CD4-positive, alpha-beta T cell (primary cell): ENCODE measurements at regions not wholly inside any gene's neighbourhood (a gene's known extent, or its start where the extent isn't known, plus 50 kb on each side); places are given as distances from the start of the nearest gene placed in this dataset.

Source experiments
- ATAC-seq: fragments of 200-7000 bp; cut with Tn5 transposase; one replicate; pipeline ENCODE4 v1.10.0; 2022; ENCODE audit warnings: mild to moderate bottlenecking; ENCODE audit not compliant: poor library complexity
- CTCF ChIA-PET: fragments of 350-600 bp; sonication (Branson Sonifier 250); formaldehyde crosslinking; loops from one replicate; lab custom pipeline; 2021; ENCODE audit warnings: antibody characterized with exemption, inconsistent platforms; lab: Charles Lee
- POLR2A ChIA-PET: fragments of 350-600 bp; sonication (Branson Sonifier 250); formaldehyde crosslinking; loops from one replicate; lab custom pipeline; 2021; ENCODE audit warnings: antibody characterized with exemption, inconsistent platforms; lab: Charles Lee
- DNase-seq, 14 experiments: peaks; one replicate each; pipeline ENCODE4 v3.0.0-alpha.2; 2013 to 2020; ENCODE audit warnings: mixed read lengths in 2 of 14
- H3K27ac ChIP-seq, 2 donors: one replicate each; pipeline versions ENCODE4 v1.5.1 to v1.7.0; 2013; ENCODE audit warnings: low read length in 2 of 2, low read depth in 1 of 2, mild to moderate bottlenecking in 1 of 2
- H3K27me3 ChIP-seq, 2 experiments: 1 replicate in 1 of 2; 2 replicates in 1 of 2; pipeline versions ENCODE4 v1.6.1 to v1.7.0; 2013; ENCODE audit warnings: low read length in 2 of 2, control low read depth in 1 of 2, mild to moderate bottlenecking in 1 of 2, moderate library complexity in 1 of 2; ENCODE audit not compliant: insufficient read depth in 2 of 2, control insufficient read depth in 1 of 2
- H3K36me3 ChIP-seq: one replicate; pipeline ENCODE4 v1.6.1; 2013; ENCODE audit warnings: low read length, control low read depth; ENCODE audit not compliant: insufficient read depth
- H3K4me1 ChIP-seq: one replicate; pipeline ENCODE4 v1.6.1; 2013; ENCODE audit warnings: low read length, control low read depth; ENCODE audit not compliant: insufficient read depth
- H3K4me3 ChIP-seq: one replicate; pipeline ENCODE4 v1.5.1; 2013; ENCODE audit warnings: mild to moderate bottlenecking, low read length, moderate library complexity
- H3K9me3 ChIP-seq, 2 experiments: 1 replicate in 1 of 2; 2 replicates in 1 of 2; pipeline versions ENCODE4 v1.6.1 to v1.7.0; 2013; ENCODE audit warnings: low read length in 2 of 2, mild to moderate bottlenecking in 2 of 2, control low read depth in 1 of 2, moderate library complexity in 1 of 2; ENCODE audit not compliant: control insufficient read depth in 1 of 2, insufficient read depth in 1 of 2
- H3K27ac Mint-ChIP-seq: one replicate; pipeline ENCODE4 v1.8.0; 2020; ENCODE audit warnings: mixed read lengths
- H3K27me3 Mint-ChIP-seq: one replicate; pipeline ENCODE4 v1.8.0; 2021; ENCODE audit warnings: mixed read lengths
- H3K36me3 Mint-ChIP-seq: one replicate; pipeline ENCODE4 v1.8.0; 2021; ENCODE audit warnings: low read depth, mixed read lengths
- H3K4me1 Mint-ChIP-seq: one replicate; pipeline ENCODE4 v1.8.0; 2021; ENCODE audit warnings: low read depth, mixed read lengths
- H3K4me3 Mint-ChIP-seq: one replicate; pipeline ENCODE4 v1.8.0; 2020; ENCODE audit warnings: mild to moderate bottlenecking, mixed read lengths
- H3K9me3 Mint-ChIP-seq: one replicate; pipeline ENCODE4 v1.8.0; 2020; ENCODE audit warnings: mixed read lengths
- CTCF ChIP-seq: fragments of 200-600 bp; IDR thresholded peaks from one replicate; pipeline ENCODE4 v1.8.0; 2022; ENCODE audit warnings: antibody characterized with exemption, mild to moderate bottlenecking
- intact Hi-C, 2 experiments: fragments of 100-400 bp; cut with DNase I in 1 of 2; cut with micrococcal nuclease in 1 of 2; formaldehyde crosslinking; loops; one replicate each; pipeline versions ENCODE4 v1.15.1 to v1.9.0; 2023 to 2025; cut with DNase I, micrococcal nuclease

- Histone ChIP-seq H3K4me1 (no peaks in the 10 kb centered on the region), H3K27me3 (no peaks in the 10 kb centered on the region), H3K4me3 (no peak overlapping the region), H3K9me3 (peaks cover 0 to 3% of the 10 kb centered on the region in 2 experiments), H3K27ac (no peak overlapping the region), H3K36me3 (no peaks in the 10 kb centered on the region)
- CTCF ChIA-PET = interaction anchor here (1.6 kb wide), 1 partner anchor 33 kb away, joined by 3 read pairs; no protein-coding TSS in a partner anchor
- Mint-ChIP-seq H3K27me3 (no peaks in the 10 kb centered on the region), H3K27ac (no peak overlapping the region), H3K9me3 (peaks cover 7% of the 10 kb centered on the region), H3K36me3 (no peaks in the 10 kb centered on the region), H3K4me3 (no peak overlapping the region), H3K4me1 (no peaks in the 10 kb centered on the region)
- TF ChIP-seq CTCF = no peak
- DNase-seq (no peak), ATAC-seq (no peak)
- intact Hi-C loops = no loop called here
- POLR2A ChIA-PET = no interaction called here
Observed at GRCh38 chr4:179272282-179272681, 1830.0 kb upstream of the AGA start.

GRCh38 chr4:179278647-179279046, 1836.4 kb upstream of the AGA start:
- DNase-seq = no peak
- H3K27me3 Mint-ChIP-seq = no peaks in the 10 kb centered on the region
- no peaks in the 10 kb centered on the region for H3K4me1 Mint-ChIP-seq
- ChIA-PET POLR2A (no interaction called here), CTCF (no interaction called here)
- intact Hi-C loops = no loop called here
- Histone ChIP-seq H3K27me3 (no peaks in the 10 kb centered on the region), H3K9me3 (peaks cover 0 to 8% of the 10 kb centered on the region in 2 experiments), H3K4me1 (no peaks in the 10 kb centered on the region), H3K36me3 (no peaks in the 10 kb centered on the region), H3K27ac (no peak overlapping the region), H3K4me3 (no peak overlapping the region)
- no peak for TF ChIP-seq CTCF
- no peak for ATAC-seq
- no peak overlapping the region for H3K4me3 Mint-ChIP-seq
- H3K36me3 Mint-ChIP-seq = no peaks in the 10 kb centered on the region
- no peak overlapping the region for H3K27ac Mint-ChIP-seq
- H3K9me3 Mint-ChIP-seq = peaks cover 8% of the 10 kb centered on the region

- ATAC-seq (no peak), DNase-seq (no peak)
- Histone ChIP-seq H3K9me3 (peaks cover 0 to 11% of the 10 kb centered on the region in 2 experiments), H3K27ac (no peak overlapping the region), H3K4me1 (no peaks in the 10 kb centered on the region), H3K27me3 (no peaks in the 10 kb centered on the region), H3K4me3 (no peak overlapping the region), H3K36me3 (no peaks in the 10 kb centered on the region)
- H3K4me1 Mint-ChIP-seq = no peaks in the 10 kb centered on the region
- H3K4me3 Mint-ChIP-seq = no peak overlapping the region
- no peak for TF ChIP-seq CTCF
- H3K27ac Mint-ChIP-seq = no peak overlapping the region
- no peaks in the 10 kb centered on the region for H3K27me3 Mint-ChIP-seq
- ChIA-PET CTCF (no interaction called here), POLR2A (no interaction called here)
- no peaks in the 10 kb centered on the region for H3K36me3 Mint-ChIP-seq
- peaks cover 6% of the 10 kb centered on the region for H3K9me3 Mint-ChIP-seq
- intact Hi-C loops = no loop called here
Observed at GRCh38 chr4:179285696-179286095, 1843.5 kb upstream of the AGA start.
